Activated T-cell treated with anti-CD3 and anti-CD28 coated beads, Interleukin-2, amount 50 U/mL, for 24 hours (primary cell): ENCODE measurements at regions not wholly inside any gene's neighbourhood (a gene's known extent, or its start where the extent isn't known, plus 50 kb on each side); places are given as distances from the start of the nearest gene placed in this dataset.
"Not testable (repeated sequence)": the region's sequence is repeated elsewhere in the genome, so short reads cannot be mapped to it uniquely, and the experiment has no call there.

Experiments used
- DNase-seq: peaks from one replicate; pipeline ENCODE4 v3.0.0-alpha.2; 2020
- H3K27ac Mint-ChIP-seq: 2 replicates; pipeline ENCODE4 v1.8.0; 2020; ENCODE audit warnings: mild to moderate bottlenecking, mixed read lengths
- H3K27me3 Mint-ChIP-seq: 2 replicates; pipeline ENCODE4 v1.8.0; 2020; ENCODE audit warnings: mixed read lengths
- H3K36me3 Mint-ChIP-seq: 2 replicates; pipeline ENCODE4 v1.8.0; 2020; ENCODE audit warnings: low read depth, mixed read lengths
- H3K4me1 Mint-ChIP-seq: 2 replicates; pipeline ENCODE4 v1.8.0; 2020; ENCODE audit warnings: low read depth, mixed read lengths
- H3K4me3 Mint-ChIP-seq: 2 replicates; pipeline ENCODE4 v1.8.0; 2020; ENCODE audit warnings: mild to moderate bottlenecking, moderate library complexity, mixed read lengths
- H3K9me3 Mint-ChIP-seq: 2 replicates; pipeline ENCODE4 v1.8.0; 2020; ENCODE audit warnings: mixed read lengths

GRCh38 chr9:1539216-1539615, 475.9 kb upstream of the SMARCA2 start:
- no peaks in the 10 kb centered on the region for H3K9me3 Mint-ChIP-seq
- H3K36me3 Mint-ChIP-seq, result no peaks in the 10 kb centered on the region
- H3K4me3 Mint-ChIP-seq, result no peak overlapping the region
- no peak for DNase-seq
- H3K4me1 Mint-ChIP-seq, result peaks cover 5% of the 10 kb centered on the region
- H3K27me3 Mint-ChIP-seq, result peaks cover 7% of the 10 kb centered on the region
- no peak overlapping the region for H3K27ac Mint-ChIP-seq

- Mint-ChIP-seq H3K27me3 (peaks cover 5% of the 10 kb centered on the region), H3K27ac (no peak overlapping the region), H3K4me1 (no peaks in the 10 kb centered on the region), H3K36me3 (no peaks in the 10 kb centered on the region), H3K4me3 (no peak overlapping the region), H3K9me3 (peaks cover under 1% of the 10 kb centered on the region)
- no peak for DNase-seq
These were observed 464.5 kb upstream of the SMARCA2 start for GRCh38 chr9:1550636-1551035.

- Mint-ChIP-seq H3K9me3 (peaks cover 3% of the 10 kb centered on the region), H3K27ac (no peak overlapping the region), H3K27me3 (no peaks in the 10 kb centered on the region), H3K36me3 (no peaks in the 10 kb centered on the region), H3K4me1 (no peaks in the 10 kb centered on the region), H3K4me3 (no peak overlapping the region)
- DNase-seq, result no peak
These were observed 460.8 kb upstream of the SMARCA2 start for GRCh38 chr9:1554081-1555035.

- DNase-seq, H3K4me3 Mint-ChIP-seq, H3K27me3 Mint-ChIP-seq, H3K9me3 Mint-ChIP-seq, H3K36me3 Mint-ChIP-seq, H3K4me1 Mint-ChIP-seq, H3K27ac Mint-ChIP-seq: not testable (repeated sequence)
These were observed 456.5 kb upstream of the SMARCA2 start for GRCh38 chr9:1558666-1559065.

- Mint-ChIP-seq H3K9me3 (no peaks in the 10 kb centered on the region), H3K4me3 (no peak overlapping the region), H3K27me3 (no peaks in the 10 kb centered on the region), H3K36me3 (no peaks in the 10 kb centered on the region), H3K4me1 (no peaks in the 10 kb centered on the region), H3K27ac (no peak overlapping the region)
- DNase-seq, result no peak
These were observed 439.2 kb upstream of the SMARCA2 start for GRCh38 chr9:1575939-1576338.

- no peak overlapping the region for H3K4me3 Mint-ChIP-seq
- no peaks in the 10 kb centered on the region for H3K36me3 Mint-ChIP-seq
- no peak for DNase-seq
- no peak overlapping the region for H3K27ac Mint-ChIP-seq
- H3K4me1 Mint-ChIP-seq, result no peaks in the 10 kb centered on the region
- H3K9me3 Mint-ChIP-seq, result peaks cover 2% of the 10 kb centered on the region
- no peaks in the 10 kb centered on the region for H3K27me3 Mint-ChIP-seq
These were observed 434.9 kb upstream of the SMARCA2 start for GRCh38 chr9:1580215-1580614.

GRCh38 chr9:1581926-1582325, 433.2 kb upstream of the SMARCA2 start:
- H3K27me3 Mint-ChIP-seq, result no peaks in the 10 kb centered on the region
- no peak for DNase-seq
- H3K36me3 Mint-ChIP-seq, result no peaks in the 10 kb centered on the region
- no peak overlapping the region for H3K4me3 Mint-ChIP-seq
- H3K4me1 Mint-ChIP-seq, result no peaks in the 10 kb centered on the region
- peaks cover 2% of the 10 kb centered on the region for H3K9me3 Mint-ChIP-seq
- no peak overlapping the region for H3K27ac Mint-ChIP-seq

GRCh38 chr9:1591310-1591709, 423.8 kb upstream of the SMARCA2 start:
- no peak overlapping the region for H3K4me3 Mint-ChIP-seq
- no peak for DNase-seq
- no peaks in the 10 kb centered on the region for H3K36me3 Mint-ChIP-seq
- H3K27me3 Mint-ChIP-seq, result no peaks in the 10 kb centered on the region
- no peak overlapping the region for H3K27ac Mint-ChIP-seq
- H3K4me1 Mint-ChIP-seq, result no peaks in the 10 kb centered on the region
- no peaks in the 10 kb centered on the region for H3K9me3 Mint-ChIP-seq

- no peak for DNase-seq
- H3K36me3 Mint-ChIP-seq, result no peaks in the 10 kb centered on the region
These were observed 416.9 kb upstream of the SMARCA2 start for GRCh38 chr9:1598270-1598669.

GRCh38 chr9:1599961-1600360, 415.2 kb upstream of the SMARCA2 start:
- H3K4me3 Mint-ChIP-seq, result no peak overlapping the region
- no peaks in the 10 kb centered on the region for H3K4me1 Mint-ChIP-seq
- H3K27me3 Mint-ChIP-seq, result peaks cover 21% of the 10 kb centered on the region
- H3K9me3 Mint-ChIP-seq, result peaks cover 4% of the 10 kb centered on the region
- DNase-seq, result no peak
- no peak overlapping the region for H3K27ac Mint-ChIP-seq
- no peaks in the 10 kb centered on the region for H3K36me3 Mint-ChIP-seq

More at GRCh38 chr9:1598270-1598669, 416.9 kb upstream of the SMARCA2 start:
- Mint-ChIP-seq H3K4me1 (no peaks in the 10 kb centered on the region), H3K9me3 (no peaks in the 10 kb centered on the region), H3K27me3 (peaks cover 13% of the 10 kb centered on the region), H3K27ac (no peak overlapping the region), H3K4me3 (no peak overlapping the region)

GRCh38 chr9:1604942-1605560, 410.1 kb upstream of the SMARCA2 start:
- Mint-ChIP-seq H3K27ac (no peak overlapping the region), H3K27me3 (peaks cover 8% of the 10 kb centered on the region), H3K36me3 (no peaks in the 10 kb centered on the region), H3K9me3 (peaks cover 4% of the 10 kb centered on the region), H3K4me1 (no peaks in the 10 kb centered on the region), H3K4me3 (no peak overlapping the region)
- no peak for DNase-seq

- peaks cover 8% of the 10 kb centered on the region for H3K27me3 Mint-ChIP-seq
- no peak for DNase-seq
- H3K9me3 Mint-ChIP-seq, result peaks cover 4% of the 10 kb centered on the region
- no peaks in the 10 kb centered on the region for H3K36me3 Mint-ChIP-seq
- no peaks in the 10 kb centered on the region for H3K4me1 Mint-ChIP-seq
- H3K27ac Mint-ChIP-seq, result no peak overlapping the region
- no peak overlapping the region for H3K4me3 Mint-ChIP-seq
These were observed 408.9 kb upstream of the SMARCA2 start for GRCh38 chr9:1606253-1606652.

GRCh38 chr9:1612886-1613285, 402.3 kb upstream of the SMARCA2 start:
- Mint-ChIP-seq H3K9me3 (peaks cover 2% of the 10 kb centered on the region), H3K36me3 (no peaks in the 10 kb centered on the region), H3K27me3 (peaks cover 3% of the 10 kb centered on the region), H3K4me3 (no peak overlapping the region), H3K27ac (no peak overlapping the region), H3K4me1 (no peaks in the 10 kb centered on the region)
- no peak for DNase-seq

GRCh38 chr9:1617419-1617818, 397.7 kb upstream of the SMARCA2 start:
- H3K27ac Mint-ChIP-seq, result no peak overlapping the region
- H3K9me3 Mint-ChIP-seq, result peaks cover 2% of the 10 kb centered on the region
- no peak for DNase-seq
- H3K4me3 Mint-ChIP-seq, result no peak overlapping the region
- H3K4me1 Mint-ChIP-seq, result no peaks in the 10 kb centered on the region
- no peaks in the 10 kb centered on the region for H3K36me3 Mint-ChIP-seq
- peaks cover 15% of the 10 kb centered on the region for H3K27me3 Mint-ChIP-seq
